GM19372 (cell line): ENCODE measurements at regions not wholly inside any gene's neighbourhood (a gene's known extent, or its start where the extent isn't known, plus 50 kb on each side); places are given as distances from the start of the nearest gene placed in this dataset.
"Not testable (repeated sequence)": the region's sequence is repeated elsewhere in the genome, so short reads cannot be mapped to it uniquely, and the experiment has no call there.

Experiments used
- ATAC-seq: cut with Tn5 transposase; IDR thresholded peaks from one replicate; pipeline ENCODE4 v1.9.1; 2021; ENCODE audit warnings: mild to moderate bottlenecking, low read depth, moderate library complexity; ENCODE audit not compliant: unreplicated experiment

DNA sequence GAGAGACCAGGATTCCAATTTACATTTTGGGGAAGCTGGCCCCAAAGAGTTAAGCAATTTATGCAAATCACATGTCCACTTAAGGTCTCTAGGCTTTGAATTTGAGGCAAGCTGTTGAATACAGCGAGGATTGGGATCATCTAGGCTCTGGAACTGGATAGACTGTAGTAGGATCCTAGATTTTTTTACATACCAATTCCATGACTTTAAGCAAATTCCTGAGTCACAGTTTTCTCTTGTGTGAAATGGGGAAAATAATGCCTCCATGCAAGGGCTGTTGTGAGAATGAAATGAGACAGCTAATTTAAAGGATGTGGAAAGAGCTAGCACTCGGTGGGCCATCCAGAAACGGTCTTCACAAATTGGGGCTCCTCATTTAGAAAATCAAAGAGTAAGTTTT, 103.4 kb downstream of the MINAR1 start:
- no peak for ATAC-seq

DNA sequence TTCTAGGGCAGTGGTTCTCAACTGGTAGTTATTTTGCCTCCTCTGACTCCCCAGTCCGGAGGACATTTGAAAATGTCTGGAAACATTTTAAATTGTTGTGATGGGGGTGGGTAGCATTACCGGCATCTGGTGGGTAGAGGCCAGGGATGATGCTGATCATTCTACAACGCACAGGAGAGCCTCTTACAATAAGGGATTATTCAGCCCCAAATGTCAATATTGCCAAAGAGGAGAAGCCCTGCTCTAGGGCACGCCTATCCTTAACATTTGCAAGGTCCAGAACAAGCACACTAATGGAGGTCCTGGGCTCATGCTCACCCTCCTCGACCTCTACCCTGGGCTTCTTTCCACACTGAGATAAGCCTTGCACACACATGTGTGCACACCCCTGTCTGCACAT, 106.4 kb downstream of the MINAR1 start:
- ATAC-seq, result no peak

GRCh38 chr15:79539401-79539800, 107.3 kb downstream of the MINAR1 start:
- no peak for ATAC-seq

GRCh38 chr15:79540551-79540950, 108.4 kb downstream of the MINAR1 start:
- no peak for ATAC-seq

GRCh38 chr15:79541196-79541595, 109.1 kb downstream of the MINAR1 start:
- ATAC-seq, result no peak

GRCh38 chr15:79543097-79543496, 111.0 kb downstream of the MINAR1 start:
- ATAC-seq, result no peak

DNA sequence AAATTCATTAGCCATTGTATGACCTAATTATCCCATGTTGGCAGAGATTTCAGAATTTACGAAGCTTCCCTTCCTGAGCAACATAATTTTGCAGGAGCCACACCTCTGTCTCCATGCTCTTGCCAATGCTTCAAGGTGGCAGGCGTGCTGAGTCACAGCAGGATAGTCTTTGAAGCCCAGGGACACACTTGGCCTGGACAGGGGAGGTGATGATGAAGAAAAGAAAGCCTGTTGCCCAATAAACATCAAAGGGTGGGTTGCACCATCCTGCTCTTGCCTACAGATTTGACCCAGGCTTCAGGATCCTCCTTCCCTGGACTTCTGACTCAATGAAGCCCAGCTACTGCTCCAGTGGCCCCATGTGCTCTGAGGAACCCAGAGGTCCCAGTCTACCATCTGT, 117.1 kb downstream of the MINAR1 start:
- no peak for ATAC-seq

DNA sequence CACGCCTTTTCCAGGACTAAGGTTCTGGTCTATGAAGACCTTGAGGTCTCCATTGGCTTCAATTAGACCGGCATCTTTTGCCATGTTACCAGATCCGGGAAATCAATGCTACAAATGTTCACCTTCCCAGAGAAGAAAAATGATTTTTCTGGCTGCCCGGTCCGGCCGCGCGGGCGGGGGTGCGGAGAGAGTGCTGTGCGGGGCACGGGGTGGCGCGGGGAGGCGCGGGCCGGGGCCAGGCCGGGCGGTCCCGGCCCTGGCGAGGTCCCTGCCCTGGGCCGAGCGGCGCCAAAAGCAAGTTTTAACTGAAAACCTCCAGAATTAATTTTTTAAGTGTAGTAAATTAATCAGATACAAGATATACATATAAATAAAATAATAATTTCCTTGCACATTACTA, 128.2 kb downstream of the MINAR1 start:
- ATAC-seq, result no peak

- no peak for ATAC-seq
These were observed 129.8 kb downstream of the MINAR1 start for GRCh38 chr15:79561982-79562381.

GRCh38 chr15:79562403-79562815, 130.3 kb downstream of the MINAR1 start:
- ATAC-seq, result no peak

- ATAC-seq, result no peak
These were observed 130.8 kb downstream of the MINAR1 start for GRCh38 chr15:79562899-79563298.

DNA sequence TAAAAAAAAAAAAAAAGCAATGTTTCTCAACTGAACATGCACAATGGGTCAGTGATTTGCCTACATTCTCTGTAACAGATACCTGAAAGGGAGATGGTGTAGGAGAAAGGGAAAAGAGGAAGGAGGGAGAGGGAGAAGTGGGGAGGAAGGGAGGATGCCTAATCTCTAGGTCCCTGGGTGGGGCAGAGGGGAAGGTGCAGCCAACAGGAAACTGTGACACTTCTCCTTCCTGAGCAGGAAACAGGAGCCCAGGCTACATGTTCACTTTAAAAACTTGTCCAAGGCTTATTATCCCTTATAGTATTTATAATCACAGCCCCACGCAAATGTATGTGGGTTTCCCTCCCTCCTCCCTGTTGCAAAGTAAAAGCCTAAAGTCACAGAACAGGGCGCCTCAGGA, 137.9 kb downstream of the MINAR1 start:
- no peak for ATAC-seq

- no peak for ATAC-seq
These were observed 140.7 kb downstream of the MINAR1 start for GRCh38 chr15:79572691-79573404.

- ATAC-seq, result not testable (repeated sequence)
These were observed 142.5 kb downstream of the MINAR1 start for GRCh38 chr15:79574431-79575273.

DNA sequence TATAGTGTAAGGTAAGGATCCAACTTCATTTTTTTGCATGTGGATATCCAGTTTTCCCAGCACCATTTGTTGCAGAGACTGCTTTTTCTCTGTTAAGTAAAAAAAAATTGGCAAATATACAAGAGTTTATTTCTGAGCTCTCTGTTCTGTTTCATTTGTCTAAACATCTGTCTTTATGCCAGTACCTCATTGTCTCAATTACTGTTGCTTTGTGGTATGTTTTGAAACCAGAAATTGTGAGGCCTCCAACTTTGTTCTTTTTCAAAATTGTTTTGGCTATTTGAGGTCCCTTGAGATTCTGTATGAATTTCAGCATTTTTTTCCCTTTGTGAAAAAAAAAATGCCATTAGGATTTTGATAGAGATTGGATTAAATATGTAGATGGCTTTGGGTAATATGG, 150.5 kb downstream of the MINAR1 start:
- ATAC-seq, result no peak

DNA sequence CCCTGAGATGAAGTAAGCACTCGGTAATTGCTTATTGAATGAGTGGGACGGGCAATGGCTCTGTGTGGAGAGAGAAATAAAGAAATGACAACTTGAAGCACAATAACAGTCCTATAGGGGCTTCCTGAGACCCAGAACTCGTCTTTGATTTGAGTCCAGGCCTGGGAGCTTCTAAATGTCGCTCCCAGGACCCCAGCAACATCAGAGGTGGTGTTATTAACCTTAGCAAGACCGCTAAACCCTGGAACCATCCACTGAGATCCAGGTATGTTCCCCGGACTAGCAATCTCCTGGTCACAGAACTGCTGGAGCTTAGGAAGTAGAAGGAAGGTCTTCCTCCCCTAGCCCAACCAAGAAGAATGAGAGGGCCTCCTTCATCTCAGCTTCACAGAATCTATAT, 160.0 kb downstream of the MINAR1 start:
- no peak for ATAC-seq

DNA sequence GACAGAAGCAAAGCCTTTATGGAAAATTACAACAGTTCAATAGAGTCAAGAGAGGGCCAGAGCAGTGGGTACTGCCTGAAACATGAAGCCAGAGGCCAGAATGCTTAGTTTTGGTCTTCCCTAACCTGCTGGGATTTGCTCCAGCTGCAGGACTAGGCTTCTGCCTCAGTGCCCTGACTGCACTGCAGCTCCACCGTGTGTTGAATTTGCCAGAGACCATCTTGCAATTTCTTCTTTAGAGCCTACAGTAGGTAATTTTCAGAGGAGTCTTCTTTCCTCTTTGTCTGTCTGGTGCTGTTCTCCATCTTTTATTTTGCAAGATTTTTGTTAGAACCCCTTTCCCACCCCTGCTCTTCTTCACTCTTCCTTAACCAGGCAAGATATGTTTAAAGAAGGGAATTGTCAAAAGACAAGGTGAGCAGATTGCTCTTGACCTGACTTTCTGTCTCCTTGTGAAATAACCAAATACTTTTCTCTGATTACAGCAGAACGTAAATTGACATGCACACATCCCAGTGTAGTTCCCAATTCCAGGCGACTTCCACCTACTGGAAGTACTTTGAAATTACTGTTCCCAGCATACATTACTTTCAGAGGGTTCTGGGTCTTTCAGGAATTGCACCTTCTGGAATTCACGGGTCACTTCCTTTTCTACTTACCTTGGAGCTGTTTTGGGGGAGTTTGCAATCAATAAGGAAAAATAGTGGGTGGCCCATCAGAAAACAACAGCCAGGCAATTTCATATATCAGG, 161.2 kb downstream of the MINAR1 start:
- no peak for ATAC-seq

DNA sequence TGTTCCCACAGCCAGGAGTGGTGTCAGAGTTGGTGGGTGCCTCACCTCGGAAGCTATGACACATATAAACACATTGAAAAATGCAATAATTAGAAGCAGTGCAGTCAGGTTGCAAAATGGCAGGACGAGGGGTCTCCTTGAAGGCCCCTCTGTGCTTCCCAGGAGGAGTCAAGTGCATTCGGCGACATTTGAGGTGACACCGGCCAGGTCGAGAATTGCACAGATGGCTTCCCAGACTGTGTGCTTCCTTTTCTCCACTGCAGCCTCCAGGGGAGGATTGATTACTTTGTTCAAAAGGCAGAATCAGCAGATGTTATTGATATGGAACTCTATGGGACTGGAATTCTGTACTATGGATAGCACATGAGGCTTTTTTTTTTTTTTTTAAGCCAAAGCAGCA, 163.2 kb downstream of the MINAR1 start:
- no peak for ATAC-seq

GRCh38 chr15:79595995-79596622, 164.0 kb downstream of the MINAR1 start:
- ATAC-seq, result peak; percentile 90

GRCh38 chr15:79598639-79599038, 166.5 kb downstream of the MINAR1 start:
- no peak for ATAC-seq
